ENCODE measurements at regions not wholly inside any gene's neighbourhood (a gene's known extent, or its start where the extent isn't known, plus 50 kb on each side); places are given as distances from the start of the nearest gene placed in this dataset.

DNA sequence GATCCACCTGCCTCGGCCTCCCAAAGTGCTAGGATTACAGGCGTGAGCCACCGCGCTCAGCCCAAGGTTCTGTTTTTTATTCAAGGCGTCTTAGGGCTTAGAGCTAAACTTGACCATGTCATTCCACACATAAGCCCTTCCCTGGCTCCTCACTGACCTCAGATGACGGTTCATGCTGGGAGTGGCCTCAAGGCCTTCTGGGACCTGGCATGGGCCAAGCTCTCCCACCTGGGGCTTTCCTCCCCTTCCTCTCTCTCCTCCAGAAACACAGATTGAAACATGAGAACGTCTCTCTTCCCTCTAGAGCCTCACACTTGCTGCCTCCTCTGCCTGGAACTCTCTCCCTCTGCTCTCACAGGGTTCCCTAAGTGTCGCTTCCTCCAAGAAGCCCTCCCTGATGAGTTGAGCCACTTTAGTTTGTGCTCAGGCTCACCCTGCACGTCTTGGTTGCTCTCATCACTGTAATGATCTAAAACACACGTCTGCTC, 155.6 kb upstream of the IER5L start:
- intact Hi-C loops (cut with micrococcal nuclease) = no loop called here

DNA sequence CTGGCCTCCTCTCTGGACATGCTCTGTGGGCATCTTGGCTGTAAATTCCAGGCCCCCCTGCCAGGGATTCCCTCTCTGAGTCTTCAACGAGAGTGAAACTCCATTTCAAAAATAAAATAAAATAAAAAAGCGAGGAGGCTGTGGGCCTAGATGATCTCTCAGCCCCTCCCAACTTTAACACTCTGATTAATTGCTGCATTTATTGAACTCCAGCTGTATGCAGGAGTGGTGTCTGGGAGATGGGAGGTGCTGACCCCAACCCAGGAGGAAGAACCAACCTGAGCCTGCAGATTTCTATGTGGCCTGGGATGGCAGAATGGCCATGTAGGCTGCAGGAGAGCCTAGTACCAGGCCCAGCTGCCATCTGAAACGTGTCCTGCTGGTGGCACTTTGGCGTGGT, 154.5 kb upstream of the IER5L start:
- intact Hi-C loops (cut with micrococcal nuclease) = no loop called here

DNA sequence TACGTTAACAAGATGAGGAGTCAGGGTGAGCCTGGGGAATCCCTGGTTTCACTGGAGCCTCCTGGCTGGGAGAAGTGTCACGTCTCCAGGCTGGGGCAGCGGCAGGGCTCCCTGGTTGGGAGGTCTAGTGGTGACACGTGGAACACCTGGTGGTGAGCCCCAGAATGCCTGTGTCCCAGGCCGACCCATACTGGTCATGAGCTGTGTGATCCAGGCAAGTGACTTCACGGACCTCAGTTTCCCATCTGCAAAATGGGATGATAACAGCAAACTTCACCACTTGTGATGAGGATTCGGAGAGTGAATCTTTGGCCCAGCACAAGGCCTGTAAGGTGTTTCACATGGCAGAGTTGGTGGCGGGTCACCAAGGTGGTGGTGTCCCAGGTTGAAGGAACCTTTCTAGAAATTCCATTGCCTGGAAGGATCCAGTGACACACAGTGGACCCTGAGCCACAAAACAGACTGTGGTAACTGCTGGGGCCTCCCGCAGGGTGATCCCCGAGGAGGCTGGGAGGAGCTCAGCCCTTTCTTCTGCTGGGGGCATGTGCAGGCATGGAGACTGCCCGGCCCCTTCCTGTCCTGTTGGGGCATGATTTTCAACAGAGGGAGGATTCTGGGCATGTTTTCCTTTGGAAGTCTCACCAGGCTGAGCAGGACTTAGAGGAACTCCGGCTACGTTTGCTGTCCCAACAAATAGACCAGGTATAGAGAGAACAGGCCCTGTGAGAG, 153.9 kb upstream of the IER5L start:
- intact Hi-C loops (cut with micrococcal nuclease) = no loop called here

DNA sequence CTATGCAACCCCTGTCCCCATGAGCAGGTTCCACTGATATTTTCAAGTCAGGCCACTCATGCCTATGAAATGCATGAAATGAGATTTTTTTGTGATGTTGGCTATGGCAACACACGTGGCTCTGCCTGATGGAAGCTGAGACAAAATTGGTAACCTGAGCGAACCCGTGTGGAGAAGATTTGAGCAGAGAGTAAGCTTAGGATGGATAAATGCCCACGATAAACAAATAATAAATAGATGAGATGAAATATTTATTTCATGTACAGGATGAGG, 153.4 kb upstream of the IER5L start:
- intact Hi-C loops (cut with micrococcal nuclease) = no loop called here

DNA sequence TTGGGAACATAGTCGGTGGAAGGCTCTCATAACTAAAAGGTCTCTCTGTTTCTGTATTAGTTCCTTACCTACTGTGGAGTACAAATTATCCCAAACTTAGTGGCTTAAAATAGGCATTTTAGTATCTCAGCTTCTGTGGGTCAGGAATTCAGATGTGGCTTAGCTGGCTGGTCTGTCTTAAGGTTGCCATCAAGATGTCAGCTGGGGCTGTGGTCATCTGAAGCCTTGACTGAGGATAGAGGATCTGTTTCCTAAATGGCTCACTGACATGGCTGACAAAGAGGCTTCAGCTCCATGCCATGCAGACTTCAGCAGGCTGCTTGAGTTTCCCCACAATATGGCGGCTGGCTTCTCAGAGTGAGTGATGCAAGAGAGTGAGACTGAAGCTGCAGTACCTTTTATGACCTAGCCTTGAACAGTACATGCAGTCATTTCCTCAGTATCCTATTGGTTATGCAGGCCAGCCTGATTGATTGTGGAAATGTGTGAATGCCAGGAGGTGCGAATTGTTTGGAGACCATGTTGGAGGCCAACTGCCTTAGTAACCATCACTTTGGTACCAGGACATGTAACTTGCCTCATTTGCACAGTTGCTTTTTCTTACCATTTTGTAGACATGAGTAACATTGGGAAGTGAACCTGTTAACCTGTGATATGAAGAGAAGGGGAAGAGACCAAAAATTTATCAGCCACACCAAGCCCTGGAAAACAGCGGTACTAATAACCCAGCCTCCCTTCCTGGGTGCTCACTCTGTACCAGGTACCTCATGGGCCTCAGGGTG, 152.8 kb upstream of the IER5L start:
- intact Hi-C loops (cut with micrococcal nuclease) = no loop called here

DNA sequence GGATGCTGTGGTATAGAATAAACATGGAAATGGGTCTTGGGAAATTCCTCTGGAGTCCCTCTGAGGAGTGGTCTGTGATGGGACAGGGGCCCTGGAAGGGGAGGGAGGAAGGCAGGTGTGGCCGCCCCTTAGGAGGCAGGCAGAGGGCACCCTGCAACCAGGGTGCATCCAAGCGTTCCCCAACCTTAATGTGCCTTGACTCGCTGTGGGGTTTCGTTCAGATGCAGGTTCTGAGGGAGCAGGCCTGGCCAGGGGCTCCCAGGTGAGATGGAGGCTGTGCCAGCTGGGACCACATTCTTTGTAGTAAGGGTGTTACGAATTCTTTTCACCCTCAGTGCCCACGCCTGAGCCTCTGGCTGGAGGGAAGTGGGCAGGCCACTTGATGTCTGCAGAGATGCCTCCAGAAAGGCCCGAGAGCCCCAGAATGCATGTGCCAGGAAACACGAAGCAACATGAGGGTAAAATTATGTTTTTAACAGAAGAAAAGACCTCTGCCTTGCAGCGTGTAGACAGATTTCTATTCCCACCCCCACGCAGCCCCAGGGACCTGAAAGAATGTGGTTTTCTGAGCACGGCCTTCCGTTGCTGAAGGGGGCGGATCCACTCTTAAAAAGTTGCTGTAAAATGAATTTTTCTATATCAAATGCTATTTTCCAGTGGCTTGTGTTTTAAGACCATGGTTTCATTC, 150.4 kb upstream of the IER5L start:
- intact Hi-C loops (cut with micrococcal nuclease) = no loop called here

DNA sequence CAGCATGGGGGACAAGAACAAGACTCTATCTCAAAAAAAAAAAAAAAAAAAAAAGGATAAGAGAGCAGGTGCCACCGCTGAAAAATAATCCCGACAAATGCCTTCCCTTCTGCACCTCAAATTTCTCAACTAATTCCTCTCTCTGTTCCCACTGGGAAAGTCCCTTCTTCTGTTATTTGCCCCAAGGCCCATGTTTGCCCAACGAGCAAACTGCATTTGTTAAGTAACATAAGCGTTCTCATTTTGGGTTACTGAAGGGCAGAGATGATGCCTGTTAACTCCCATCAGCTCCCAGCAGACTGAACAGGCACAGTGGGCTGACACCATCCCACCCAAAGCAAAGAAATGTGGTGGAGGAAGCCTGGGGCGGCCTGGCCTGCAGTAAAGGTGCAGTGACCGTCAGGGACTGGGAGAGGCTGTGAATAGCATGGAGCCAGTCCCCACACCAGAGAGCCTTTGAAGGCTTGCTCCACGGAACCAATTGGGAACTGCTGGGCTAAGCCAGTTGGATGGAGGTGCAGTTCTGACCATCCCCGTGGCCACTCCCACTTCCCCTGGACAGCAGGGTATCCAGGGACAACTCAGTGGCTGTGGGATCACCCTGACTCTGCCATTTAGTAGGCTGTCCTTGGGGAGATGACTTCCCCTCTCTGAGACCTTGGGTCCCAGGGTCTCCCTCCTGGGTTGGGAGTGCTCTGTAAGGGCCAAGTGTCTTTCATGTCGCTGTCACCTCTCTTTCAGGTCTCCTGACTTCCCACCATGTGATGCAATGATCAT, 149.7 kb upstream of the IER5L start:
- intact Hi-C loops (cut with micrococcal nuclease) = no loop called here

DNA sequence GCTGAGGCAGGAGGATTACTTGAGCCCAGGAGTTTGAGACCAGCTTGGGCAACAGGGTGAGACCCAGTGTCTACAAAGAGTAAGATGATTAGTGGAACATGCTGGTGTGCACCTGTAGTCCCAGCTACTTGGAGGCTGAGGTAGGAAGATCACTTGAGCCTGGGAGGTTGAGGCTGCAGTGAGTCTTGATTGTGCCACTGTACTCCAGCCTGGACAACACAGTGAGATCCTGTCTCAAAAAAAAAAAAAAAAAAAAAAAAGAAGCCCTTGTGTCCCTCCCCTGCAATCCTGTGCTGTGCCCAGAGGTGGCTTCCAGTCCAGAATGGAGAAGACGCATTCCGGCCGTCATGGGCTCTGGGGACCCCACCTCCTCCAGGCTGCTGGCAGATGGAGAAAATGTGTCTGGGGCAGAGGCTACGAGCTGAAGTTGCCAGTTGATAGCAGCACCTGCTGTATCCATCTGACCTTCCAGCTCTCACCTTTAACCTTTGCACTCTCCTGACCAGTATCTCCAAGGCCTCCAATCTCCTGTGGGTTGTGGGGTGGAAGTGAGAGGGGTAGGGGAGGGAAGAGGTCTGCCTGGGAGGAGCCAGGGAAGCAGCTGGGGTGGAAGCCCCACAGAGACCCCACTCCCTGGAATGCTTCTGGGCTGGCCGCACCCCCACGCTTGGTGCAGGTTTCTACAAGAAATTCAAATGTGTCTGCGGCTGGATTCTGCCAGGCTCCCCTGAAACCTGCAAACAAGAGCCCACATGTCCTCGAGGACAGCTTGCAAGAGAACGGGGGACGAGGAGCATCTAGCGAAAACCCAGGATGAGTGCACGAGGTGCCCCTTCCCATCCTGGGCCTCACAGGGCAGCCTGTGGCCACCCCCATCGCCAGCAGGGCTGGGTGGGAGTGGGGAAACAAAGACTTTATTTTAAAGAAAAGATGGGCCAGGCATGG, 148.3 kb upstream of the IER5L start:
- intact Hi-C loops (cut with micrococcal nuclease) = no loop called here

DNA sequence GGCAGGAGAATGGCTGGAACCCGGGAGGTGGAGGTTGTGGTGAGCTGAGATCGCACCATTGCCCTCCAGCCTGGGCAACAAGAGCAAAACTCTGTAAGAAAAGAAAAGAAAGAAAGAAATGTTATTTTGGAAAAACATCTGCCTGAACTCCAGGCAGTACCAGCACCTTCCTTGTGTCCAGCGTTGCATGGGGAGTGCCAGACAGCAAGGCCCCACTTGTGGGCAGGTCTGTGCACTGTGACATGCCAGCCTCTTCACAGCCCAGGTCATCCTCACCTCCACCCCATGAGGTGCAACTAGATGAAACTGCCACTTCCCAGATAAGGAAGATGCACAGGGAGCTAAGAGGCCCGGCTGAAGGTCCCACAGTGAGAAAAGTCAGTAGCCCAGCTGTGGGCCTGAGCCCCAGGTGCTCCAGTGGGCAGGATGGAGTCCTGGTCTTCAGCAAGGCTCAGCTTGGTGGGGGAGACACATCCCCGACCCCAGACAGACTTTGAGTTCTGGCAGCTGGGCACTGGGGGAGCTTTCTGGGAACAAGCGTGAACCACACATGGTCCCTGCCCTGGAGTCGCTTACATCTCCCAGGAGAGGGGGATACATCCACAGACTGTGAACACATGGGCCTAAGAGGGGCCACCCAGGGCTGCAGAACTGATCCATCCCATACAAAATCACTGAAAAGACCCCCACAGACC, 146.9 kb upstream of the IER5L start:
- intact Hi-C loops (cut with micrococcal nuclease) = loop anchor here (5.0 kb wide), 1 partner anchor 148 kb away; the partner anchor contains the start of gene IER5L

DNA sequence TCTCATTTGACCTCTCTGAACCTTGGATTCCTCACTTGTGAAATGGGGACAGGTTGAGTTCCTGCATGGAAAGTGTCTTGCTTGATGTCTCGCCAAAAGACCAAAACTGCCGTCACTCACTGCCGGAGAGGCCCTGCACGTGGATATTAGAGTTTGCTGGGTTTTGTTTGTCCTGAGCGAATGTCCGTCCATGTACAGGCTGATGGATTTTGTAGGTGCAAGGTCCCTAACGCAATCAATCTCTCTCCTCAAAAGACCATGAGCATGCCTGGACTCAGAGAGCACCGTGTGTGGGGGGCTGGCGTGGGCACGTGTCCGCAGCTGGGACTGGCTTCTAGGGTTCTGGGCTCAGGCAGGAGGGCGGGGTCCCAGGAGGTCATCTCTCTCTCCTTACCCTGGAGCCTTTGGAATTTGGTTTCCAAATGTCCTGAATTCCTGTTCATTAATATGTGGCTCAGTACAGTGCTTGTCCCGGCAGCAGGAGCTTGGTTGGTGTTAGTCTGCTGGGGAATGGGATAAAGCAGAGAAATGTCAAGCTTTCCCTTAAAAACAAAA, 146.0 kb upstream of the IER5L start:
- intact Hi-C loops (cut with micrococcal nuclease) = loop anchor here (5.0 kb wide), 1 partner anchor 147 kb away; the partner anchor contains the start of gene IER5L

DNA sequence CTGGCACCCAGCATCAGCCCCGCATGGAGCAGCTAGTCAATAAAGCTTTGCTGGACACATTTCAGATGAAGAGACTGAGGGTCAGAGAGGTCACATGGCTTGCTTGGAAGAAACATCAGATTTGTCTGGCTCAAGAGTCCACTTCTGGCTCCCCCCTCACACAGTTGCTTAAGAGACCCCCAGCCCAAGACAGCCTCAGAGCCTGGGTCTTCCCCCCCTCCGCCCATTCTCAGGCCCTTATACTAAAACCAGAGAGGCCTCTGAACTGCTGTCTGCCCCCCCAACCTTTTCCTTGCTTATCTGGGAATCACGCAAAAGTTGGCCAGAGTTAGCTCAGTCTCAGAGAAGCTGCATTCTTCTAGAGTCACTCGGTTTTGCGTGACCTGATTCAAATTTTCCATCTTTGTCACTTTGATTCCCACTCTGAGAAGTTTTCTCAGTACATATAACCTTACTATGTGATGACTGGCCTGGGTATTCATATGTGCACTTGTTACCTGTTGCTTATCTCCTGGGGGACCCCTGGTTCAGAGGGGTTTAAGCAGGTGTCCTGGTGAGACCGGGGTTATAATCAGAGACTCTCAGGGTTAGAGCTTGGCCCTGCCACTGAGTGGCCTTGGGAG, 145.4 kb upstream of the IER5L start:
- intact Hi-C loops (cut with micrococcal nuclease) = loop anchor here (5.0 kb wide), 1 partner anchor 146 kb away; the partner anchor contains the start of gene IER5L

DNA sequence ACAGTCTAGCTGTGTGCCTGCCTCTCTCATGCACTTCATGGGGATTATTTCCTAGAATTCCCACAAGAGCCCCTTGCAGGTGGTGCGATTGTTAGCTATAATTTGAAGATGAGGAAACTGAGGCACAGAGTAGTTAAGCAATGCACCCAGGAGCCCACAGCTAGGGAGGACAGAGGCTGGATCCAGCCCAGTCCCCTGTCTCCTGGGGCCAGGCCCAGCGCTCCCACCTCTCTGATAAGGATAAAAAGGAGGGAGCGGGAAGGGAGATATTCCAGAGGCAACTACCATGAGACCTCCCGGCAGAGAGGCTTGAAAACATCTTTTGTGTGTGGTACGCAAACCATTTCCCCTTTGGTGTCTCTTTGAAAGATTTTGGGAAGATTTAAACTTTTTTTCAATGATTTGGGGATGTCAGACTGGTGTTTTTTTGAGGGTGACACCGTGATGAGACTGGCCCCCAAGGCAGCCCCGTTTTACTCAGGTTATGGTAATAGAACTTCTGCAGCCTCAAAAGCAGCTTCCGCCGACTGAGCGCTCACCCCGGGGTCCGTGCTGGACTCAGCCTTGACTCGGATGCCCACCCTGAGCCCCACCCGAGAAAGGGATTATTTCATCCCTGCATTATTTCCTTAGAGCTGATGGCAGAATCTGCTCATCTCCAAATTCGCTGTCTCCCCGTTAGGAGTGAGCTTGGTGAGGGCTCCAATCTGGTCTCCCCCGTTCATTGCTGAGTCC, 144.7 kb upstream of the IER5L start:
- intact Hi-C loops (cut with micrococcal nuclease) = loop anchor here (5.0 kb wide), 1 partner anchor 146 kb away; the partner anchor contains the start of gene IER5L

DNA sequence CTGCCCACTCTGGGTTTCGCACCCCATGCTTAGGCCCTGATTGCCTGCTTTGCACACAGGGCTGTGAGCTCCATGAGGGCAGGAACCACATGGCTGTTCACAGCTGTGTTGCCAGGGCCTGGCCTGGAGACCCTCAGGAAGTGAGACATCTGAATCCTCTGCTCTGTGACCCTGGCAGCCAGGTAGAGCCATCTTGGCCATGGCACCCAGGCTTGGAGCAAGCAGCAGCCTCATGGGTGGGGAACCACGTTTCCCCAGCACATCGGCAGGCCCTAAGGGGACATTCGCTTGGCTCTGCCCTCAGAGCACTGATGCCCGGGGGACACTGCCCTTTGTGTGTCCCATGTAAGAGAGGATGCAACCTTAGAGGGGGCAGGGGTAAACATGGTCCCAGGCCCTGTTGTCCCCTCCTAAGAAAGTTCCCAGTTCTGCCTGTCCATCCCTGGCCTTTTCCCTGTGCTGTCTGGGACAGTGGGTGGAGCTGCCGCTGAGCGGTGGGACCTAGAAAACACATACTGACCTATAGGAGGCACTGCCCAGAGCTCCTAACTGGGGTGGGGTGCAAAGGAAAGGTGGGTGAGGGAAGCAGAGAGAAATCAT, 144.1 kb upstream of the IER5L start:
- intact Hi-C loops (cut with micrococcal nuclease) = loop anchor here (5.0 kb wide), 1 partner anchor 145 kb away; the partner anchor contains the start of gene IER5L

DNA sequence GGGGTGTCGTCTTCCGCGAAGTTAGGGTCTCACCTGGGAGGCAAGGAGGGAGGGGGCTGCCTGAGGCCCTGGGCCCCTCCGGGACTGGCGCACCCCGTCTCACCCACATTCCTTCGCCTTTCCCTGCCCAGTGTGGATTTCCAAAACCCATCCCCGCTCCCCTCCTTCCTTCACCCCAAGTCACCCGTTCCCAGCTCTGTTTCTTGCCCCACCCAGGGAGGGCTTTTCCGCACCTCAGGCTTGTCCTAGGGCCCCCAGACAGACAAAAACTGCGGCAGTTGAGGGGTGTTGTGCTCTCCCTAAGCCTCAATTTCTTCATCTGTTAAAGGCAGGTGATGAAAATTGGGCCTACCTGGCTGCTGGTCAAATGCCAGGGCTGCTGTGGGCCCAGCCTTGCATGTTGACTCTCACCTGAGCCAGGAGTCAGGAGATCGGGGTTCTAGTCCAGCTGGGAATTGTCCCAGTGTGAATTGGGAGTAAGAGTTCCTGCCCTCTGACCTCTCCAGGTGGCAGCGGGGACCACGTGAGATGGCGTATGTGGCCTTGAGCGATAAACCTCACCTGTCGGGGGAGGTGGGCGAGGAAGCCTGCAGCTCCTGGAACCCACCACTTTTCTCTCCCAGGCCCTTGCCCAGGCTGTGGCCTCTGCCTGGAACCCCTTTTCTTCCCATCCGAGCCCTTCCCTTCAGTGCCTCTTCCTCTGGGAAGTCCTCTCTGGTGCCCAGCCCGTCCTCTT, 143.4 kb upstream of the IER5L start:
- intact Hi-C loops (cut with micrococcal nuclease) = loop anchor here (2.0 to 5.0 kb wide), 2 partner anchors 63 to 144 kb away; partner anchors contain the start of gene IER5L

DNA sequence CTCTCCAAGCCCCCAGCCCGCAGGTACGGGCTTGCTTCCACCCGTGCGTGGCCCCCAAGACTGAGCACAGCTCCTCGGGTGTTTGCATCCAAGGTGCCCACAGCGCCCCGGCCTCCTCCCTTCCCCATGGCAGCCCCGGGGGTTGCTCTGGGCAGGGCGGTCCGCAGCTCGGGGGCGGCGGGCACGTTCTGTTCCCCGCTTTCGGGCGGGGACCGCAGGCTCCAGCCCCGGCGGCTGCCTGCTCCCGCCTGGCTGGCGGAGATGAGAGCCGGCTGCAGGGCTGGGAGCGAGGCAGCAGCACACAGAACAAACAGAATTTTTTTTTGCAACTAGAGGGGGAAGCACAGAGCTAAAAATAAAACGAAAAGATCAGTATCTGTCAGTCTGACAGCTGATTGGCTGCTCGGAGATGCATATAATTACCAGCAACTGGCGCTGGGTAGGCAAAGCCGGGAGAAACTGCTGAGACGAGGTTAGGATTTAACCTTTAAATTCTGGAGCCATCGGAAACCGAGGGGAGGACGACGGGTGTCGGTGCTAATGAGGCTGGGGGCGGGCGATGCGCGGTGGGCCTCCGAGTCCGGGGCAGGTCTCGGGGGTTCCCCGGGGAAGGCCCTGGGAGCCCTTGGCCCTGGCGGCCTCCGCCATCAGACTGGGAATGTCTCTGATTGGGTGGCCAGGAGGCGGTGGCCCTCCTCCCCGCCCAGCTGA, 142.7 kb upstream of the IER5L start:
- intact Hi-C loops (cut with micrococcal nuclease) = loop anchor here (1.0 to 5.0 kb wide), 3 partner anchors 62 to 143 kb away; partner anchors contain the start of gene IER5L

DNA sequence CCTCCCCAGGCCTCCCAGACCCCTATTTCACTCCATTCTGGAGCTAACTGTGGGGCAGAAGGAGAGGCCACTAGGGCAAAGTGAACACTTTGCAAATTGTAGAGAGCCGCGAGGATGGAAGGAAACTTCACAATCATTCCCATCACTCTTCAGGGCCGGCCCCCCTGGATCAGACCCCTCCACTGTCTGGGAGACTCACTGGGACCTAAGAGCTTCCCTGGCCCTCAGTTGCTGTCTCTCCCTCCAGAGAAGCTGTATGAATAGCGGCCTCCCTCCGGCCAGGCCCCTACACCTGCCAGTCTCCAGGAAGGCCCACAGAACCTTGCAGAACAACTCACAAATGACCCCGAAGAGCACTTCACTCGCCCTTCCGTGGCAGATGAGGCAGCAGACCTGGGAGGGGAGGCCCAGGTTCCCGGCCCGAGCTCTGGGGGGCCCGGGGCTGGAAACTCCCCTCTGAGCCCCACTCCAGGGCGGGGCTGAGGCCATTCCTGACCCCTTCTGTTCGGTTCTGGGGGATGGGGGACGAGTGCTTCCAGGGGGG, 141.9 kb upstream of the IER5L start:
- intact Hi-C loops (cut with micrococcal nuclease) = loop anchor here (1.0 to 5.0 kb wide), 3 partner anchors 61 to 143 kb away; partner anchors contain the start of gene IER5L
